IgD-negative memory B cell (primary cell): ENCODE measurements at regions not wholly inside any gene's neighbourhood (a gene's known extent, or its start where the extent isn't known, plus 50 kb on each side); places are given as distances from the start of the nearest gene placed in this dataset.
A peak's percentile ranks its signal among the peaks of the same experiment; 100 is the strongest.

ENCODE experiments used
- H3K27ac Mint-ChIP-seq, 3 donors: one replicate each; pipeline ENCODE4 v1.8.0; 2020 to 2022; ENCODE audit warnings: mild to moderate bottlenecking in 3 of 3, mixed read lengths in 3 of 3, moderate library complexity in 1 of 3
- H3K27me3 Mint-ChIP-seq: one replicate; pipeline ENCODE4 v1.8.0; 2021; ENCODE audit warnings: mixed read lengths
- H3K36me3 Mint-ChIP-seq: one replicate; pipeline ENCODE4 v1.8.0; 2020; ENCODE audit warnings: mild to moderate bottlenecking, mixed read lengths
- H3K4me1 Mint-ChIP-seq, 3 donors: one replicate each; pipeline ENCODE4 v1.8.0; 2020 to 2022; ENCODE audit warnings: mixed read lengths in 3 of 3, mild to moderate bottlenecking in 1 of 3
- H3K4me3 Mint-ChIP-seq, 4 donors: one replicate each; pipeline ENCODE4 v1.8.0; 2020 to 2022; ENCODE audit warnings: mild to moderate bottlenecking in 4 of 4, mixed read lengths in 4 of 4, moderate library complexity in 3 of 4
- H3K9me3 Mint-ChIP-seq, 3 donors: one replicate each; pipeline ENCODE4 v1.8.0; 2020 to 2021; ENCODE audit warnings: mixed read lengths in 3 of 3, mild to moderate bottlenecking in 1 of 3

DNA sequence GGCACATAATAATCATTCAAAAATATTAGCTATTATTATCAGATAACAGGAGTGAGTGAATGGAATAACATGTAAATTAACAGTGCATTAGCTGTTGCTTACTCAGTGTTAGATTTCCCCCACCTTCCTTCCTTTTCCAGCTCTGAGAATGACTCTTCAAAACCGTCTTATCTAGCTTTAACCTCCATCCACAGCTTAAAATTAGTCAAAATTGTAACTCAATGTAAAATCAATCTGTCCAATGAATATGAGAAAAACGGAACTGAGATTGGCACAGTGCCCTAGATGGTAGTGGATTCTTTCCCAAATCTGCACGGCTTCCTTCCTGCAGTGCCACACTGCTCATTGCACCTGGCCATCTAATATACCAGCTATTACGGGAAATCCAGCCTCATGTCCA is 156.8 kb upstream of the BDNF start:
- Mint-ChIP-seq H3K4me1 (no peaks in the 10 kb centered on the region), H3K9me3 (peaks cover 0 to 1% (median 0%) of the 10 kb centered on the region in 3 donors), H3K27me3 (peaks cover 3% of the 10 kb centered on the region), H3K27ac (no peak overlapping the region), H3K36me3 (peaks cover 2% of the 10 kb centered on the region), H3K4me3 (peak overlapping the region in 1 of 4 donors; percentile 8)

DNA sequence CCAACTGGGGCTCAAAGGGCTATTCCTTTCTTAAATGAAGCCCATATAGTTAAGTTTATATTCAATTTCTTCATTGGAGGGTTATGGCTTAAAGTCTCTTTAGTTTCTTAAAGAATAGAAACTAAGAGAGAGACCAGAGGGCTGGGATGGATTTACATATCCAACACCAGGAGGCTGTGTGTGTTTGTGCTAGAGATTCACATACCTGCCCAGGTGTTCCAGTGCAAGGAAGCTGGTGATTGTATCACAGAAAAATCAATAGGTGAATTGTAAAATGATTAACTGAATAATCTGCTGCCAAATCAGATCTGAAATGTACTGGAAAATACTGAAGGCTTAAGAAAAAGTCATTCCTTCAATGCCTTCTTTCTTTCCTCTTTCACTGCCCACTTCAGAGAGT is 148.2 kb upstream of the BDNF start:
- Mint-ChIP-seq H3K27me3 (no peaks in the 10 kb centered on the region), H3K36me3 (no peaks in the 10 kb centered on the region), H3K4me3 (no peak overlapping the region), H3K4me1 (no peaks in the 10 kb centered on the region), H3K27ac (no peak overlapping the region), H3K9me3 (peaks cover 0 to 8% (median 1%) of the 10 kb centered on the region in 3 donors)

DNA sequence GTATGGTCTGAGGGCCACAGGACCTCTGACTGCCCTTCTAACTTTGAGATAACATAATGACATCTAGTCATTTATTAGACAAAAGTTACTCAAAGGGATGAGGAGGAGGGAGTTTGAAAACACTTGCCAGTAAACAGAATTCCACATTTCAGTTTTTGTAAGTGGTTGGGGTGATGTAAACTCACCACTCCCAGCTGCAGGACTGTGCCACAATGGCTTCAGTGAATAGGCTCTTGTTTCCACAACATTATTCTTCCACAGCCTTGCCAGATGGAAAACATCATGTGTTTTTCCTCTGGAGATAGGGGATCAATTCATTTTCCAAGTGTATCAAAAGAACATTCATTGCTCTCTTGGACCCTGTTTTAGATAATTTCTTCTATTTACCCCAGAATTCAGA is 147.2 kb upstream of the BDNF start:
- no peak overlapping the region for H3K4me3 Mint-ChIP-seq
- H3K27me3 Mint-ChIP-seq = no peaks in the 10 kb centered on the region
- no peaks in the 10 kb centered on the region for H3K4me1 Mint-ChIP-seq
- H3K36me3 Mint-ChIP-seq = no peaks in the 10 kb centered on the region
- H3K9me3 Mint-ChIP-seq = peaks cover 0 to 8% (median 1%) of the 10 kb centered on the region in 3 donors
- H3K27ac Mint-ChIP-seq = no peak overlapping the region

DNA sequence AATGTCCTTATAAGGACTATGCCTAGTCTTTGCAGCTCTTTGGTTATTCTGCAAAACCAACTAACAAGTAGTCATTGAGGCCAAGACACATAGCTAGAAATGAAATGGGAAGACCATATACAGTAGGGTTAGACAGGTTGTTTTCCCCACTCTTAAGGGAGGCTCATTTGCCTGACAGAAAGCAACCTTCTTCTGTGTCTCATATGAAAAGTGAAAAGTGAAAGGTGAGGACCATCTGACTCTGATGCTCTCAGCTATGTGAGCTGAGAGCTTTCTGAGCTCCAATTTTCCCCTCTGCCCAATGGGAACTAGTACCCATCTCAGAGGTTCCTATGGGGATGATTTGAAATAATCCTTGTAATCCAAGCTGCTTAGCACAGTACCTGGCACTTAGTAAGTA is 142.0 kb upstream of the BDNF start:
- peaks cover 1% of the 10 kb centered on the region for H3K27me3 Mint-ChIP-seq
- no peaks in the 10 kb centered on the region for H3K36me3 Mint-ChIP-seq
- H3K9me3 Mint-ChIP-seq = peaks cover 1 to 4% (median 3%) of the 10 kb centered on the region in 3 donors
- peaks cover 0 to 3% (median 0%) of the 10 kb centered on the region in 3 donors for H3K4me1 Mint-ChIP-seq
- no peak overlapping the region for H3K4me3 Mint-ChIP-seq
- H3K27ac Mint-ChIP-seq = no peak overlapping the region

DNA sequence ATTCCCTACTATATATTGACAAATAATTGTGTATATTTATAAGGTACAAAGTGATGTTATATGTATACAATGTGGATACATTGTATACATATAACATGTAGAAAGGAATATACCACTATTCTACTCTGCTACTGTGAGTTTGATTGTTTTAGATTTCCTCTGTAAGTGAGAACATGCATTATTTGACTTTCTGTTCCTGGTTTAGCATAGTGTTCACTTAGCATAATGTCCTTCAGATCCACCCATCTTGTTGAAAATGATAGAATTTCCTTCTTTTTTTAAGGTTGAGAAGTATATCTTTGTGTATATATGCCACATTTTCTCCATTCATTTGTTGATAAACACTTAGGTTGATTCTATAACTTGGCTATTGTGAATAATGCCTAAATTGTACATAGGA is 140.8 kb upstream of the BDNF start:
- H3K9me3 Mint-ChIP-seq = peaks cover 3 to 6% (median 4%) of the 10 kb centered on the region in 3 donors
- H3K4me3 Mint-ChIP-seq = no peak overlapping the region
- H3K27me3 Mint-ChIP-seq = peaks cover 1% of the 10 kb centered on the region
- H3K27ac Mint-ChIP-seq = no peak overlapping the region
- peaks cover 0 to 3% (median 0%) of the 10 kb centered on the region in 3 donors for H3K4me1 Mint-ChIP-seq
- H3K36me3 Mint-ChIP-seq = no peaks in the 10 kb centered on the region

DNA sequence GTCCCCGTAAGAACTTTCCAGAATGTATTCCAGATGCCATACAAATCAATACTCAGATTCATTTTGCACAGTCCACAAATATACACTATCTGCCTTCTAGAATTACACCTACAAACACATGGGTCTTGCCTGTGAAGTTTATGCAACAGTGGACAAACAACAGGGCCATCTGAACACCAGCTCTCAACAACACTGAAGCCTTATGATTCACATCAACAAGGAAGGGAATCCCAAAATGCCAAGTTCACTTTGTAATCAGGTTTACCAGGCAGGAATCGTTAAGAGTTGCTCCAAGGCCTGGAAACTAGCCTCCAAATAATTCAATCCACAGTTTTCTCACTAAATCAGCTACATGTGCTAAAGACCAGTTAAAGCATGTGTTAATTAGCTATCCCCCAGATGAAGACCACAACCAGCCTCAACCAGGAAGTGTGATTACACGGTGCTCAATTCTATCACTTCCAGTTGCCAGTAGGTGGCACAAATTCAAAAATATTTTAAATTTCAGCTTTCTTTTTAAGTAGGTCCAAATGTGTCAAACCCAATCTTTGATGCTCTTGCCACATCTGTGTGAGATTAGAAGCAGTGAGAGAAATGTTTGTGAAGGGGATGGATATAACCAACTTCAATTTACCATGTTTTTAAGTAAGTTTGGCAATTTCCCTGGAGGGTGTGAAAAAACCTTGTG is 139.1 kb upstream of the BDNF start:
- Mint-ChIP-seq H3K27ac (no peak overlapping the region), H3K36me3 (no peaks in the 10 kb centered on the region)

DNA sequence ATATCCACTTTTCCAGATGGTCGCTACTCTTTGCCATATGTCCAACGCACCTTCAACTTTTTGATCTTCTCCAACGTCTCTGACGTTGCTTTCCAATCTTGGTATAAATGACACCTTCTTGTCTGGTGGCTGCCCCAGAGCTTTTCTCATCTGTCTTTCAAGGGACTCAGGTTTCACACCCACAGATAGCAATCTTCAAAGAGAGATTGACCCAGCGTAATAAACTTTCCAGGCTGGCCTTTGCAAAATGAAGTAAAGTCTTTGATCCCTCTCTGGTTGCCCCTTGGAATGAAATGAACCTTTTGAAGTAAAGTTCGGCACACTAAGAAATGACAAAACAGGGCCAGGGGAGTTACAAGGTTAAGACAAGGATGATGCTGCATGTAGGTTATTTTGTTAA is 138.4 kb upstream of the BDNF start:
- peaks cover 0 to 6% (median 3%) of the 10 kb centered on the region in 3 donors for H3K9me3 Mint-ChIP-seq
- peaks cover 0 to 3% (median 0%) of the 10 kb centered on the region in 3 donors for H3K4me1 Mint-ChIP-seq
- no peak overlapping the region for H3K4me3 Mint-ChIP-seq
- H3K27ac Mint-ChIP-seq = no peak overlapping the region
- H3K36me3 Mint-ChIP-seq = no peaks in the 10 kb centered on the region
- peaks cover 3% of the 10 kb centered on the region for H3K27me3 Mint-ChIP-seq

More for the DNA sequence above, 139.1 kb upstream of the BDNF start:
- peaks cover 3% of the 10 kb centered on the region for H3K27me3 Mint-ChIP-seq
- H3K4me1 Mint-ChIP-seq = peaks cover 0 to 3% (median 0%) of the 10 kb centered on the region in 3 donors
- H3K9me3 Mint-ChIP-seq = peaks cover 0 to 6% (median 3%) of the 10 kb centered on the region in 3 donors
- no peak overlapping the region for H3K4me3 Mint-ChIP-seq

DNA sequence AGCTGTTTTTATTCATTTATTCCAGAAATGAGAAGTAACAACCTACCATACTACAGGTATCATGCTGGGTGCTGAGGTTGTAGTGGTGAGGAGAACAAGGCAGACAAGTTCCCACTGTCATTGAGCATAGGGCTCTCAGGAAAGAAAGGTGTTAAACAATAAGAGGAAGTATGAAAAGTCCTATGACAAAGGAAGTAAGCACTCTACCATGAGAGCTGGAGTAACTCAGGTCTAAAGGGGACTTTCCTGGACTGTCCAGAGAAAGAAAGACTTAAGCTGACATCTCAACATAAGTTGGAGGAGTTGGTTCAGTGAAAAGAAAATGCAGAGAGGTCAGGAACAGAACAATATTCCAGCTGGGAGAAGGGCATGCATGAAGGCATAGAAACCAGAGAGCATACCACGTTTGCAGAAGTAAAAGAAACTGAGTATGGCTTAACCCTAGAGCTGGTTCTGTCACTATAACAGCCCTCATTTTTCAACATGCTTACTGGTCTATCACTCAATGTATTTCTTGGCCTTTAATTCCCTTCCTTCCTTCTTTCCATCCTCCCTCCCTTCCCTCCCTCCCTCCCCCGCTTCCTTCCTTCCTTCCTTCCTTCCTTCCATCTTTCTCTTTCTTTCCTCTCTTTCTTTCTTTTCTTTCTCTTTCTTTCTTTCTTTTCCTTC is 137.8 kb upstream of the BDNF start:
- H3K4me3 Mint-ChIP-seq = no peak overlapping the region

DNA sequence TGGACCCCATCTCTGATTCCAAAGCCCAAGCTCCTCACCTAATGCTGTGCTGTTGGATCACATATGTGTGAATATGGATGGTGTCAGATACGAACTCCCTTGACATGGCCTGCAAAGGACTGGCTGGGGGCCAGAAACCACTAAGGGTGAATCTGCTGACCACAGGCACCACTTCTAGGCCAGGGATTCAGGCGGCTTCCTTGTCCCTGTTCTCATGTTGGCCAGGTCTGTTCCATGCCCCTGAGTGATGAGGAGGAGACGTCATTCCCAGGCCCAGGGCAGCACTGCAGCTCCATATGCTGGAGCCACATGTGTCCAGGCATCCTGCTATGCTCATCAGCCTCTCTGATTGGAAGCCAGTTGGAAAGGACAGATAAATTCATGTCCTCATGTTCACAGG is 130.0 kb upstream of the BDNF start:
- Mint-ChIP-seq H3K27me3 (no peaks in the 10 kb centered on the region), H3K4me1 (no peaks in the 10 kb centered on the region), H3K9me3 (peaks cover 2 to 7% (median 5%) of the 10 kb centered on the region in 3 donors), H3K27ac (no peak overlapping the region), H3K36me3 (no peaks in the 10 kb centered on the region), H3K4me3 (no peak overlapping the region)

More for the DNA sequence above, 137.8 kb upstream of the BDNF start:
- peaks cover 0 to 3% (median 0%) of the 10 kb centered on the region in 3 donors for H3K4me1 Mint-ChIP-seq
- no peak overlapping the region for H3K27ac Mint-ChIP-seq
- peaks cover 3% of the 10 kb centered on the region for H3K27me3 Mint-ChIP-seq
- H3K36me3 Mint-ChIP-seq = no peaks in the 10 kb centered on the region
- H3K9me3 Mint-ChIP-seq = peaks cover 0 to 6% (median 3%) of the 10 kb centered on the region in 3 donors

DNA sequence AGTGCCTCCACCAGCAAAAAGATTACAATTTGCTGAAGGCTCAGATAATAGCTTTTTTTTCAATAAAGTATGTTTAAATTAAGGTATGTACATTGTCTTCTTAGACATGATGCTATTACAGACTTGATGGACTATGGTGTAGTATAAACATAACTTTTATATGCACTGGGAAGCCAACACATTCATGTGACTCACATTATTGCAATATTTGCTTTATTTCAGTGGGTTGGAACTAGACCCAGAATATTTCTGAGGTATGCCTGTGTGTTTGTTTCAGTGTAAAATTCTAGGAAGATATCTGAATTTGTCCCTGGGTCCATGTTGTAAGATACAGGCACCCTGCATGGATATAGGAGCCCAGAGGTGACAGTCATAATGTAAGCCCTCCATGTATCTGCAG is 120.0 kb upstream of the BDNF start:
- H3K4me3 Mint-ChIP-seq = no peak overlapping the region
- peaks cover 7% of the 10 kb centered on the region for H3K27me3 Mint-ChIP-seq
- no peak overlapping the region for H3K27ac Mint-ChIP-seq
- peaks cover 1% of the 10 kb centered on the region for H3K36me3 Mint-ChIP-seq
- H3K9me3 Mint-ChIP-seq = peaks cover 0 to 3% (median 2%) of the 10 kb centered on the region in 3 donors
- H3K4me1 Mint-ChIP-seq = peaks cover 0 to 2% (median 0%) of the 10 kb centered on the region in 3 donors

DNA sequence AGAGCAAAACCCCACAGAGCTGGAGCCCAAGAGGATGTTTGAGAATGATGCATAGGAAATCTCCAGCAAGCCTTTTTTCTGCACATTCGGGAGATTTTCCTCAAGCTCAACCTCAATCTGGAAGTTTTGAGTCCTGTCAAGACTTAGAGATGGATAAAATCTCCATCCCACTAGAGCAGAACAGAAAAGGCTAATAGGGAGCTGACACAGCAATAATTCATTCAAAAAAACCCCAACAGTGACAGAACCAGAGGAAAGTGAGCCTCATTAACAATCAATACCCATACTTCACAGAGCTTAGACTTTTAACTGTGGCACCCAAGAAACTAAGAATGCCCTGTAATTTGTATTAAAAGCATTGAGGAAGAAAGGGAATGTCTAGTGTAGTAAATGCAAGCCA is 115.9 kb upstream of the BDNF start:
- H3K36me3 Mint-ChIP-seq = peaks cover 1% of the 10 kb centered on the region
- H3K27me3 Mint-ChIP-seq = peaks cover 7% of the 10 kb centered on the region
- peaks cover 0 to 3% (median 2%) of the 10 kb centered on the region in 3 donors for H3K9me3 Mint-ChIP-seq
- no peak overlapping the region for H3K27ac Mint-ChIP-seq
- peak overlapping the region in 1 of 4 donors; percentile 6 for H3K4me3 Mint-ChIP-seq
- peaks cover 0 to 2% (median 0%) of the 10 kb centered on the region in 3 donors for H3K4me1 Mint-ChIP-seq

DNA sequence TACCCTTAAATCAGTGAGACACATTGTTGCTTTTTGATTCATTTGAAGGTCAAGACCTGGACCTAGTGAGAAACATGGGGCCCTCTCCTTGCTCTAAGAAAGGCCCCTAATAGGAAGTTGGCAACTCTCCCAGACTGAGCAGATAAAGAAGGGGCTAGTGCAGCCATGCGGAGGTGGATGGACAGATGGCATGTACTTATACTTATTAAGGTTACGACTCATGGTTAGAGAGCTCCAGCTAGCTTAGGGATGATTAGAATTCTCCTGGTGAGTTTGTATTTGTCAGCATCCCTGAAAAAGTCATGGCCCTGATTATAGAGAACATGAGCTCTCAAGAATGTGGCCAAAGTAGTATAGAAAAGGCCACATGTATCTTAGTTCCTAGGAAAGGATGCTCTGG is 112.1 kb upstream of the BDNF start:
- no peaks in the 10 kb centered on the region for H3K4me1 Mint-ChIP-seq
- H3K4me3 Mint-ChIP-seq = no peak overlapping the region
- H3K27me3 Mint-ChIP-seq = peaks cover 5% of the 10 kb centered on the region
- peaks cover 1 to 4% (median 2%) of the 10 kb centered on the region in 3 donors for H3K9me3 Mint-ChIP-seq
- H3K27ac Mint-ChIP-seq = no peak overlapping the region
- no peaks in the 10 kb centered on the region for H3K36me3 Mint-ChIP-seq

DNA sequence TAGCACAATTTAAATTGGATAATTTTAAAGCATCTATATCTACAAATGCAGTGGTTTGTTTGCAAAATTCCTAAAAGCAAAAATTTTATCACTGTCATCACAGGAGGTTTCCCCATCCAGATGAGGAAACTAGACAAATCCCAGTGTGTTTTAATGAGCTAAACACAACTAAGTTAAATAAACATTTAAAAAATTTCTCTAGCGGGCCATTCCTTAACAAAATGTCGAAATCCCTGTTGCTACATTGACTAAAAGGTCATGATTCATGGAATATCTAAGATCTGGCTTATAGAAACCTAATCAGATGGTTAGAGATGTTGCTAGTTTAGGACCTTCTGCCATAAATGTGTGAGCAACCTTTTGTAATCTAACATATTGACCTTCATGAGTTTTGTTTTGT is 107.3 kb upstream of the BDNF start:
- Mint-ChIP-seq H3K36me3 (no peaks in the 10 kb centered on the region), H3K4me3 (no peak overlapping the region), H3K4me1 (no peaks in the 10 kb centered on the region), H3K9me3 (peaks cover 1 to 4% (median 2%) of the 10 kb centered on the region in 3 donors), H3K27me3 (no peaks in the 10 kb centered on the region), H3K27ac (no peak overlapping the region)

DNA sequence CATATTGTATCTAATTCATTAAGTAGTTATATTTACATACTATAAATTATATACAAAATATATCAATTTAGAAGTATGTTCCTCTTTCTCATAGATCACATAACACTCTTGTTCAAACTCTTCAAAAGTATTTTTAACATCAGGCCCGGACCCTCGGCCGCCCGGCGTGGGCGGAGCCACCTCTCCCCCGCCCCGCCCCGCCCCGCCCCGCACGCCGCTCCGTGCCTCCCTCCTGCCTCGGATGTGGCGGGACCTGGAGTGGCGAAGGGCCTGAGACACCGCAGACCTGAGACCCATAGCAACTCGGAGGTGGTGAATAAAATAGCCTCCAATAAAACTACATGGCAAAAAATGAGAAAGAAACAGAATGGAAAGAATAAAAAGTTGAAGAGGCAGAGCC is 105.9 kb upstream of the BDNF start:
- Mint-ChIP-seq H3K27me3 (no peaks in the 10 kb centered on the region), H3K4me1 (no peaks in the 10 kb centered on the region), H3K4me3 (no peak overlapping the region), H3K27ac (no peak overlapping the region), H3K9me3 (peaks cover 1 to 4% (median 4%) of the 10 kb centered on the region in 3 donors), H3K36me3 (peaks cover 3% of the 10 kb centered on the region)

DNA sequence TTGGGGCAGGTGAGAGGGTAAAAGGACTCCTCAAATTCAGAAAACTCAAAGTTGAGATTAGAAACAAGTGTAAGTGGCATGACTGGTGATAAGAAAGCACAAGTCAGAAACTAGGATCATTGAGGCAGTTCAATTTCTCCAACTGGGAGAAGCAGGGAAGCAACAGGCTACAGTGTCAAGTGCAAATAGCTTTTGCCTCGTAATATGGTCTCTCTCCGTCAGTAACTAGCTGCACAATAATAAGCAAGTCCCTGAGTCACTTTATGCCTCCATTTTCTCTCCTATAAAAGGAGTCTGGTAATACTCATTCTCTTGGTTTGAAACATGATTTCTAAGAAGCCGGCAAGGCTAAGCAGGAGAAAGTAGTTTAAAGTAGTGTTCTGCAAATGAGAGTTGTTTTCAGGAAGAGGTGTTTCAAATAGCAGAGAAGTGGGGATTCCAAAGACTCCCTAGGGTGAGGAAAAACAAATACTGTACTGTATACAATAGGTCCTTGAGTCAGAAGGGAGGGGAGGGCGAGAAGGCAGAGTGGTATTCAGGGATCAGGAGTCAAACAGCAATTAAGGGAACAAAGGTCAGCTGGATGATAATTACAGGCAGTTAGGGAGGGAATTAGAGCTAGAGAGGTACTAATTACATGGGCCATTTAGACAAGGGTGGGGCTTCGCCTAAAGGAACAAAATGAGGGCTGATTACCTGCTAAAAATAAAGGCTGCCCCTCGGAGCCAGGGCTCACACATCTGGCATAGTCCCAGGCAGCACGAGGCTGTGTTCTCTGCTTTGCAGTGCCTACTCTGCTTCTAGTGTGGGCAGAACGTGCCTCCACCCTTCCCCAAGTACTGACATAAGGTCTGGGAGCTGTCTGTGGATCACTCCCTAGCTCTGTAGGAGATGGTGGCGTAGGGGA is 96.0 kb upstream of the BDNF start:
- Mint-ChIP-seq H3K9me3 (peaks cover 0 to 4% (median 3%) of the 10 kb centered on the region in 3 donors), H3K4me1 (no peaks in the 10 kb centered on the region), H3K27ac (no peak overlapping the region), H3K36me3 (no peaks in the 10 kb centered on the region), H3K4me3 (no peak overlapping the region), H3K27me3 (no peaks in the 10 kb centered on the region)
